Trophoblast cell (in vitro differentiated cells and primary cell): ENCODE measurements at regions not wholly inside any gene's neighbourhood (a gene's known extent, or its start where the extent isn't known, plus 50 kb on each side); places are given as distances from the start of the nearest gene placed in this dataset.

ENCODE experiments used
- DNase-seq, 2 donors: peaks; one replicate each; pipeline ENCODE4 v3.0.0-alpha.2; 2016
- H2AFZ ChIP-seq: 2 replicates; pipeline ENCODE4 v1.6.1; 2013; ENCODE audit warnings: low read length, moderate library complexity, mild to moderate bottlenecking; ENCODE audit not compliant: insufficient read depth, poor library complexity
- H2AK5ac ChIP-seq: 2 replicates; pipeline ENCODE4 v1.6.1; 2013; ENCODE audit warnings: mild to moderate bottlenecking, low read length
- H2BK120ac ChIP-seq: 2 replicates; pipeline ENCODE4 v1.6.1; 2013; ENCODE audit warnings: low read length, mild to moderate bottlenecking, moderate library complexity; ENCODE audit not compliant: insufficient read depth, poor library complexity
- H2BK12ac ChIP-seq: 2 replicates; pipeline ENCODE4 v1.6.1; 2013; ENCODE audit warnings: mild to moderate bottlenecking, low read length, moderate library complexity
- H2BK5ac ChIP-seq: 2 replicates; pipeline ENCODE4 v1.6.1; 2013; ENCODE audit warnings: low read length, low read depth, moderate library complexity, mild to moderate bottlenecking; ENCODE audit not compliant: poor library complexity
- H3K14ac ChIP-seq: 2 replicates; pipeline ENCODE4 v1.6.1; 2013; ENCODE audit warnings: mild to moderate bottlenecking, low read length
- H3K18ac ChIP-seq: 2 replicates; pipeline ENCODE4 v1.6.1; 2013; ENCODE audit warnings: mild to moderate bottlenecking, low read length
- H3K23ac ChIP-seq: 2 replicates; pipeline ENCODE4 v1.6.1; 2013; ENCODE audit warnings: low read length
- H3K27ac ChIP-seq: 2 replicates; pipeline ENCODE4 v1.5.1; 2013; ENCODE audit warnings: low read depth, mild to moderate bottlenecking, inconsistent platforms, low read length, moderate library complexity
- H3K27me3 ChIP-seq: 2 replicates; pipeline ENCODE4 v1.6.1; 2013; ENCODE audit warnings: inconsistent platforms, mild to moderate bottlenecking, low read length, moderate library complexity; ENCODE audit not compliant: insufficient read depth
- H3K36me3 ChIP-seq, 2 experiments: 1 replicate in 1 of 2; 2 replicates in 1 of 2; pipeline ENCODE4 v1.6.1; 2013; ENCODE audit warnings: low read length in 2 of 2, mild to moderate bottlenecking in 2 of 2, moderate library complexity in 1 of 2; ENCODE audit not compliant: insufficient read depth in 2 of 2, control insufficient read depth in 1 of 2
- H3K4ac ChIP-seq: 2 replicates; pipeline ENCODE4 v1.6.1; 2013; ENCODE audit warnings: low read depth, mild to moderate bottlenecking, low read length, moderate library complexity
- H3K4me1 ChIP-seq, 2 experiments: 1 replicate in 1 of 2; 2 replicates in 1 of 2; pipeline ENCODE4 v1.6.1; 2013; ENCODE audit warnings: low read length in 2 of 2, mild to moderate bottlenecking in 2 of 2, moderate library complexity in 1 of 2; ENCODE audit not compliant: insufficient read depth in 2 of 2, control insufficient read depth in 1 of 2
- H3K4me2 ChIP-seq: 2 replicates; pipeline ENCODE4 v1.6.1; 2013; ENCODE audit warnings: inconsistent platforms, mild to moderate bottlenecking, low read length, moderate library complexity
- H3K4me3 ChIP-seq: 2 replicates; pipeline ENCODE4 v1.5.1; 2013; ENCODE audit warnings: mild to moderate bottlenecking, low read depth, low read length, inconsistent platforms
- H3K79me1 ChIP-seq: one replicate; pipeline ENCODE4 v1.6.1; 2013; ENCODE audit warnings: low read length
- H3K79me2 ChIP-seq: 2 replicates; pipeline ENCODE4 v1.6.1; 2013; ENCODE audit warnings: low read length, mild to moderate bottlenecking; ENCODE audit not compliant: control insufficient read depth, insufficient read depth, poor library complexity
- H3K9ac ChIP-seq: 2 replicates; pipeline ENCODE4 v1.6.1; 2013; ENCODE audit warnings: mild to moderate bottlenecking, low read length
- H3K9me3 ChIP-seq: 2 replicates; pipeline ENCODE4 v1.6.1; 2013; ENCODE audit warnings: low read depth, mild to moderate bottlenecking, control low read depth, inconsistent platforms, low read length; ENCODE audit not compliant: insufficient read depth
- H4K12ac ChIP-seq: 2 replicates; pipeline ENCODE4 v1.6.1; 2013; ENCODE audit warnings: low read depth, mild to moderate bottlenecking, low read length, moderate library complexity
- H4K8ac ChIP-seq: 2 replicates; pipeline ENCODE4 v1.6.1; 2013; ENCODE audit warnings: low read depth, mild to moderate bottlenecking, low read length, moderate library complexity
- H4K91ac ChIP-seq: one replicate; pipeline ENCODE4 v1.6.1; 2013; ENCODE audit warnings: low read depth, mild to moderate bottlenecking, low read length, moderate library complexity
- WGBS: extraction: QIAGEN DNeasy Blood & Tissue Kit; methylation state at CpG from one replicate; pipeline ENCODE4 v1.1.7; 2013; ENCODE audit warnings: missing lambda C conversion rate; ENCODE audit not compliant: insufficient read length, insufficient coverage; ENCODE audit errors: extremely low coverage; 5-methylcytosine and 5-hydroxymethylcytosine counted together

GRCh38 chr13:44156294-44156658 is 217.3 kb upstream of the SERP2 start:
- Histone ChIP-seq H2AFZ (no peak overlapping the region), H3K9ac (no peak overlapping the region), H3K4me3 (no peak overlapping the region), H2BK12ac (no peak overlapping the region), H4K12ac (no peak overlapping the region), H3K18ac (no peak overlapping the region), H2BK120ac (no peak overlapping the region), H3K27ac (no peak overlapping the region), H3K4me1 (peaks cover 5 to 12% of the 10 kb centered on the region in 2 experiments), H4K91ac (no peak overlapping the region), H2AK5ac (no peak overlapping the region), H3K23ac (no peak overlapping the region), H2BK5ac (no peak overlapping the region), H3K79me2 (no peaks in the 10 kb centered on the region), H3K79me1 (no peaks in the 10 kb centered on the region), H3K4me2 (peak overlapping the region; percentile 30), H3K14ac (no peak overlapping the region), H3K4ac (no peak overlapping the region), H3K9me3 (no peaks in the 10 kb centered on the region), H3K27me3 (no peaks in the 10 kb centered on the region), H3K36me3 (no peaks in the 10 kb centered on the region), H4K8ac (no peak overlapping the region)
- no peak for DNase-seq
- no CpG with 5 or more reads among the region's 4 CpGs for WGBS

- Histone ChIP-seq H3K79me2 (no peaks in the 10 kb centered on the region), H3K27ac (no peak overlapping the region), H3K18ac (no peak overlapping the region), H3K27me3 (no peaks in the 10 kb centered on the region), H3K36me3 (no peaks in the 10 kb centered on the region), H2AK5ac (no peak overlapping the region), H2AFZ (no peak overlapping the region), H4K12ac (no peak overlapping the region), H3K4me1 (peaks cover 5 to 12% of the 10 kb centered on the region in 2 experiments), H4K8ac (no peak overlapping the region), H3K4me2 (no peak overlapping the region), H3K23ac (no peak overlapping the region), H2BK12ac (no peak overlapping the region), H3K9ac (no peak overlapping the region), H4K91ac (no peak overlapping the region), H3K4me3 (no peak overlapping the region), H3K14ac (no peak overlapping the region), H2BK120ac (no peak overlapping the region), H3K79me1 (no peaks in the 10 kb centered on the region), H2BK5ac (no peak overlapping the region), H3K4ac (no peak overlapping the region), H3K9me3 (no peaks in the 10 kb centered on the region)
- DNase-seq: no peak
- WGBS: no CpG with 5 or more reads among the region's 5 CpGs
Observed at GRCh38 chr13:44157606-44158005, 216.0 kb upstream of the SERP2 start.

GRCh38 chr13:44158098-44158521 is 215.5 kb upstream of the SERP2 start:
- Histone ChIP-seq H3K4ac (no peak overlapping the region), H3K9ac (no peak overlapping the region), H3K4me3 (no peak overlapping the region), H3K79me1 (no peaks in the 10 kb centered on the region), H2BK12ac (no peak overlapping the region), H3K4me1 (peaks cover 5 to 12% of the 10 kb centered on the region in 2 experiments), H3K27me3 (no peaks in the 10 kb centered on the region), H3K79me2 (no peaks in the 10 kb centered on the region), H2BK5ac (no peak overlapping the region), H3K4me2 (no peak overlapping the region), H4K91ac (no peak overlapping the region), H3K23ac (no peak overlapping the region), H2BK120ac (no peak overlapping the region), H3K36me3 (no peaks in the 10 kb centered on the region), H2AK5ac (no peak overlapping the region), H4K8ac (no peak overlapping the region), H3K9me3 (no peaks in the 10 kb centered on the region), H3K14ac (no peak overlapping the region), H4K12ac (no peak overlapping the region), H3K18ac (no peak overlapping the region), H3K27ac (no peak overlapping the region), H2AFZ (no peak overlapping the region)
- peak in 1 of 2 donors; percentile 26 for DNase-seq
- no CpG with 5 or more reads among the region's 2 CpGs for WGBS

GRCh38 chr13:44158881-44159632 is 214.6 kb upstream of the SERP2 start:
- Histone ChIP-seq H4K12ac (no peak overlapping the region), H3K27me3 (no peaks in the 10 kb centered on the region), H4K8ac (no peak overlapping the region), H3K4ac (no peak overlapping the region), H2BK5ac (no peak overlapping the region), H3K23ac (no peak overlapping the region), H3K9ac (no peak overlapping the region), H3K9me3 (no peaks in the 10 kb centered on the region), H3K79me1 (no peaks in the 10 kb centered on the region), H3K14ac (no peak overlapping the region), H3K4me3 (no peak overlapping the region), H2AFZ (no peak overlapping the region), H3K36me3 (no peaks in the 10 kb centered on the region), H2BK120ac (no peak overlapping the region), H3K4me1 (peaks cover 5 to 12% of the 10 kb centered on the region in 2 experiments), H3K4me2 (no peak overlapping the region), H2BK12ac (no peak overlapping the region), H3K18ac (no peak overlapping the region), H3K79me2 (no peaks in the 10 kb centered on the region), H4K91ac (no peak overlapping the region), H2AK5ac (no peak overlapping the region), H3K27ac (no peak overlapping the region)
- WGBS: no CpG with 5 or more reads among the region's 15 CpGs
- peak in 1 of 2 donors; percentile 71 for DNase-seq
